GM18870 (cell line): ENCODE measurements at regions not wholly inside any gene's neighbourhood (a gene's known extent, or its start where the extent isn't known, plus 50 kb on each side); places are given as distances from the start of the nearest gene placed in this dataset.
A peak's percentile ranks its signal among the peaks of the same experiment; 100 is the strongest.
"Not testable (repeated sequence)": the region's sequence is repeated elsewhere in the genome, so short reads cannot be mapped to it uniquely, and the experiment has no call there.

Source experiments
- ATAC-seq: cut with Tn5 transposase; IDR thresholded peaks from one replicate; pipeline ENCODE4 v1.9.1; 2021; ENCODE audit warnings: moderate library complexity; ENCODE audit not compliant: unreplicated experiment

DNA sequence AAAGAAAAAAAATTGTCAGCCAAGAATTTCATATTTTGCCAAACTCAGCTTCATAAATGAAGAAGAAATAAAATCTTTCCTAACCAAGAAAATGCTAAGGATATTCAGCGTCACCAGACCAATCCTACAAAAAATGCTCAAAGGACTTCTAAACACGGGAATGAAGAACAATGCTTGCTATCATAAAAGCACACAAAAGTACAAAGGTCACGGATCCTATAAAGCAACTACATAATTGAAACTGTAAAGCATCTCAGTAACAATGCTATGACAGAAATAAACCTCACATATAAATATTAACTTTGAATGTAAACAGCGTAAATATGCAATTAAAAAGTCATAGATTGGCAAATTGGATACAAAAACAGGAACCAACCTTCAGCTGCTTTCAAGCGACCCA, 1314.6 kb upstream of the GYPC start:
- ATAC-seq: no peak

DNA sequence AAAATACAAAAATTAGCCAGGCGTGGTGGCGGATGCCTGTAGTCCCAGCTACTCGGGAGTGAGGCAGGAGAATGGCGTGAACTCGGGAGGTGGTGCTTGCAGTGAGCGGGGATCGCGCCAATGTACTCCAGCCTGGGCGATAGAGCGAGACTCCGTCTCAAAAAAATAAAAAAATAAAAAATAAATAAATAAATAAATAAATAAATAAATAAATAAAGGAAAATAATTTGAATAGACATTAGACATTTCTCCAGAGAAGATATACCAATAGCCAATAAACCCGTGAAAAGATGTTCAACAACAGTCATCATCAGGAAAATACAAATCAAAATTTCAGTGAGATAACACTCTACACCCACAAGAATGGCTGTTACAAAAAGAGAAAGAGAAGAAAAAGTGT, 1302.4 kb upstream of the GYPC start:
- not testable (repeated sequence) for ATAC-seq

DNA sequence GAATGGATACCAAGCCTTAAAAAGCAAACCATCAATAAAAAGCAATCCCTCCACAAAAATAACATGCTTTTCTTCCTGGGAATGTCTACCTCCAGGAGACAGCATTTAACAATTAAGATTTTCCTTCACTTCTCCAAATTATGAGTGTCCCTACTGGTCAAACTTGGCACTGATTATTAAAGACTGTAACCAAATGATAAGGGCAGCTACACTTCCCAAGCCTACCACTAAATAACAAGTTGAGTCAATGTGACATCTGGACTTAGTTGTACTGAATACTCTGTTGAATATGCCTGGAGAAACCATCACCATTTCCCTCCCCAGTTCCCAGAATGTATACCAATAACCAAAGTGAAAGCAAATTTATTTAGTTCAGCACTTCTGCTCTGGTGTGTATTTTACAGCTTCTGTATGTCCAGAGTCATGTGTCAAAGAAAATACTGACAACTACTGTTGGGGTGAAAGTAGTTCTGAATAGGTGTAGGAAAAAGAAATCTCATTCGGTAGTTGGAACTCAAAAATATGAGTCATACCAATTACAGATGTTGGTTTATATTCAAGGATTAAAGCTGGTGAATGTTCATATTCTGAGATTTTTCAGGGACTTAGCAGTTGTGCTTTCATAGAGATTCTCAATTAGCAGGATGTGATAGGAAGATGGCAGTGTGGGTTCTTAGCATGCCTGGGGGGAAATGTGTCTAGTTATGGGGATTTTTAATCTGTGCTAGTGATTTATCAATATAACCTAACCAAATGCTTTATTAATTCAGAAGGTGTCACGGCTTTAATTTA, 1291.6 kb upstream of the GYPC start:
- ATAC-seq: peak; percentile 45

DNA sequence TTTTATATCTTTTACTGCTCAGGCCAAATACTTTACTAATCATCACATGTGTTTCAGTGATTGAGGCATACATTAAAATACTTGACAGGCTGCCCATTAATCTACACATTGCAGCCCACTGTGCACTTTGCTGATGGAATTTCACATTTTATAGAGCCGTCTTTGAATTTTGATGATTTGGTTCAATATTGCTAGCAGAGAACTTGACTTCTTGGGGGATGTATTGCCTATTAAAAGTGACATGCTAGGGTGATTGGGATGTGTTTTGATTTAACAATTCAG, 1291.0 kb upstream of the GYPC start:
- ATAC-seq: no peak

DNA sequence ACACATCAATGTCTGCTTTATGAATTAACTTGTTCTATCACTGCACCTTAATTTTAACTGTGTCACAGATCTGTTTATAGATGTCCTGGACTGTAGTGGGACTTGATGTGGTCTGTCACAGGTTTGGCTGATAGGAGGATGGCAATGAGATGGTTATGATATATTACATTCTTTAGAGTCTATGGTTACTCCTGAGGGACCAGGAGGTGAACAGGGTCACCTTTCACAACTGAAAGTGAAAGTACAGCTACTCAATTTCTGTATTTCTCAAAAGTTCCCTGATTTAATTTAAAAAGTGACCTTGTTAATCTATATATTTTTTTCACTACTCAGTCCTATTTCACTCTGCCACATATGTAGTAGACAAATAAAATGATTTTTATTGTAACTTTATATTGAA, 1284.1 kb upstream of the GYPC start:
- no peak for ATAC-seq

DNA sequence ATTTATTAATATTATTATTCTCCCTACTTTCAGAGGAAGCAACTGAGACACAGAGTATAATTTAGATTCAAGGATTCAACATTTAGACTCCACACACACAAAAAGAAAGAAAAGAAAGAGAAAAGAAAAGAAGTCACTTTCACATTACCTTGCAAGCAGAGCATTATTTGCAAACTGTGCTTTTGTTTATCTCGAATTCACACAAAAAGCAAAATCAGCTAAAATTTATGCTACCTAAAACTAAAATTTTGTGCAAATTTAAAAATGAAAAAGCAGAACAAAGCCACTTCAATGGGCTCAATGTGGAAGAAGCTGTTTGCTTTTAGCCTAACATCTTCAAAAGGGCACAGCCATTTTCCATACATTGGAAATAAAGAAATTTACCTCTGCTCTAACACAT, 1282.7 kb upstream of the GYPC start:
- no peak for ATAC-seq

DNA sequence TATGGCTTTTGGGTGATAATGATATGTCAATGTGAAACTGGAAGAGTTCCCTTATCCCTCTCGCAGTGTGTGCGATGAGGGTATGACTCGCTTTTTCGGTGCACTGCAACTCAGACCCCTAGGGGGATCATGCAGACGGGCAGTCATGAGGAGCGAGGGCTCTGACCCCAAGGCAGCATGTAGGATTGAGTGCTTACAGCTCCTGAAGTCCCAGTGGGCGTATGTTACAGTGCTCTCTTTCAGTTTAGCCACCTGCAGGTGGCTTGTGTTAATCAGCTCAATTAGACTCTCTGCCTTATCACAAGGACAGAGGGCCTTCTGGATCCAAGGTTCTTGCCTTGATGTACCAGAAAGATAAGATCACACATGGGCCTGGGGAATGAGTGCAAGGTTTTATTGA, 1269.9 kb upstream of the GYPC start:
- no peak for ATAC-seq

DNA sequence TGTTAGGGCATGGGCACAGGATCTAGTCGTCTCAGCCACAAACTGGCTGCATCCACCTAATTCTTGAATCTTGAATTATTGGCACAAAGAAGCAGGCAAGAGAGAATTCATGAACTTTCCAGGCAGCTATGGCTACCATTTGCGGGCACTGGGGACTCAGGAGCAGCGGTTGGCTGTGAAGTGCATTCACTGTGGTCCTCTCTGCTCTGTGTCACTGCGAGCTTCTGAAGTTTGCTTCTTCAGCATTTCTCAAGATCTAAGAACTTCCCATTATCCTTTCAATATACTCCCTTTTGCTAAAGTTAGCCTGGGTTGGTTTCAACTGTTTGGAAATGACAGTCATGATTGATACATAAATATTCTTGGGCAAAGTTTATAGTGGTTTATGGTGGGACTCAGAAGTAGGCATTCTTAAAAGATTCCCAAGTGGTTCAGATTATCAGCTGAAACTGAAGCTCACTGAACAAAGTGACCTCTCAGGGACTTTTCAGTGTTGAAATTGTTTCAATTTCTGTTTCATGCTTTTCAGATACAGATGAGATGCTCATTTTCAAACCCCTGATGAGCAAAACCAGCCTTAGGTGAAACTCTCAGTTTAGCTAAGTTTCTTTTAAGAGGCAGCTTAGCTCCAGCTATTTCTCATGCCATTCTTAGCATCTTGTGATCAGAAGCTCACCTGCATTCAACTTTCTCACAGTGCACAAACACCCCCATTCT, 1258.3 kb upstream of the GYPC start:
- ATAC-seq: peak; percentile 96

DNA sequence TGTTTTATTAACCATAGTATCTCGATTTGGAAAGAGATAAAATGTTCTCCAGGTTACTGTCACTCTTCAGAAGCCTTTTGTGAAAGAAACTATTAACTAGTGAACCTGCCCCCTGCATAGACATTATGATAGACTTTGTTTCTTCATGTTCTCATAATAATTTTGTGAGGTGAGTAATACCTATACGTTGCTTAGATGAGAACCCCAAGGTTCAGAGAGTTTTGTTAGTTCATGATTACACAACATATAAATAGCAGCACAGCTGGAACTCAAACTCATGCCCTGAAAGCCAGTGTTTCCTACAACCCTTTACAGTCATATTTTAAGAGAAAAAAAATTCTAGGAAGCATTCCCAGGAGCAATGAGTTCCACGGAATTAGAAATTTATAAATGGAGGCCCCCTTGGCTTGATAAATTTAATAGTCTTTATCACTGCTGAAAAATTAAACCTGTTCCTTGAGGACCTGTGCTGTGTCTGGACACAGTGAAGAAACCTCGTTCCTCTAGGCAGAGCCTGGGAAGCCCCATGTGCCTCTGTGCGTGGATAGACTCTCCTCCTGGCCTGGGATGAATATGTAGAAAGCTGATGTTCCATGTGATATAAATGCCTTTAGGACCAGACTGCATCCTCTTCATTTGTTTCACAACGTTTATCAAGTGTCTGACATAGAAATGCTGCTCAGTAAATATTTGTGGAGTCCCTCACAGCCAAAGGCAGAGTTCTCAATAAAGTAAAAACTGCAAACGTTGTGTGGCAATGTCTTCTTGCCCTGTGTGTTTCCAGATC, 1257.0 kb upstream of the GYPC start:
- ATAC-seq: peak; percentile 46

DNA sequence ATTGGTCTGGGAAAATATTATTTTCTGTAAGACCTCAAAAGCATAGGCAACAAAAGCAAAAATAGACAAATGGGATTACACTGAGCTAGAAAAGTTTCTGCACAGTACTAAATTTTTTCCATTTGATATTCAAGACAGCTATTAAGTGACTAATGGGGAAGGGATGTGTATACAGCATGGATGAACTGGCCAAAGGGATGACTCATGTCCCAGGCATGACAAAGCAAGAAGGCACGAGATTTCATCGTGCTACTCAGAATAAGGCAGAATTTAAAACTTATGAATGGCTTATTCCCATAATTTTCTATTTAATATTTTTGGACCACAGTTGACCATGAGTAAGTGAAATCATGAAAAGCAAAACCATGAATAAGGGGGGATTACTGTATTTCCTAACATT, 1250.1 kb upstream of the GYPC start:
- ATAC-seq: no peak

DNA sequence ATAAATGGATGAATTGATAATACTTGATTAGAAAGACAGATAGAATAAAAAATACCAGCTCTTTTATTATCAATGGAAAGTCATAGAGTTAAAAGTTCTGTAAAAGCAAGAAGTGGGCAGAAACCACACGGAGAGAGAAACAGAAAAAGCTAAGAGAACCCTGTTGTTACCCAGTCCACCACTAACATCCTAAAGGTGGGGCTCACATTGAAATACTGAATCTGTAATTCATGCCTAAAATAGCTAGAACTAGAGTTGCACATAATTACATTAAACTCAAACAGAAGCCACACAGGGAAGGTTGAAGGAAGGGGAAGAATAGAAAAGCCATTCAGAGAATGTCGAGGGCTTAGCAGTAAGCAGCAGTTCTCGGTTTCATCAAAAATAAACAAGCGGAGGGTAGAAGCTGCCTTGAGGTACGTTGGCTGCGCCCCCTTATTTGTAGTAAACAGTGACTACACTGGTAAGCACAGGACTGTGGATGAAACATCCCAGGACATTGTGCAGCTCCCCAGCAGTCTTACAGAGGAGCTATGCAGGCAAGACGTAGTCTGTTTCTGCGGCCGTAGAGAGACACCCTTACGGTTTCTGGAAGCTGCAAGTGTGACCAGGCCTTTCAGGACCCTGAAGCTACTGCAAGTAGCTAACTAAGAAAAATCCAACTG, 1247.0 kb upstream of the GYPC start:
- ATAC-seq: no peak

DNA sequence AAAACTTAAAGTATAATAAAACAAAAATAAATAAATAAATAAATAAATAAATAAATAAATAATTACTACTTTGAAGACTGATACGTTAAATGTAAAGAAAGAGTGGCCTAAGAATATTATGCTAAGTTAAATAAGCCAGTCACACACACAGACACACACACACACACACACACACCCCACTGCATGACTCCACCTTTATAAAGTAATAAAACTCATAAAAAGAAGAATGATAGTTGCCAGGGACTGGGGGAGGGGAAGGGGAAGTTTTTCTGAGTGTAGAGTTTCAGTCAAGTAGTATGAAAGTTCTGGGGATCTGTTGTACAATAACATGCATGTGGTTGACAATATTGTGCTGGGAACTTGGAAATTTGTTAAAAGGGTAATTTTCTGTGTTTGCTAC, 1237.5 kb upstream of the GYPC start:
- ATAC-seq: no peak

DNA sequence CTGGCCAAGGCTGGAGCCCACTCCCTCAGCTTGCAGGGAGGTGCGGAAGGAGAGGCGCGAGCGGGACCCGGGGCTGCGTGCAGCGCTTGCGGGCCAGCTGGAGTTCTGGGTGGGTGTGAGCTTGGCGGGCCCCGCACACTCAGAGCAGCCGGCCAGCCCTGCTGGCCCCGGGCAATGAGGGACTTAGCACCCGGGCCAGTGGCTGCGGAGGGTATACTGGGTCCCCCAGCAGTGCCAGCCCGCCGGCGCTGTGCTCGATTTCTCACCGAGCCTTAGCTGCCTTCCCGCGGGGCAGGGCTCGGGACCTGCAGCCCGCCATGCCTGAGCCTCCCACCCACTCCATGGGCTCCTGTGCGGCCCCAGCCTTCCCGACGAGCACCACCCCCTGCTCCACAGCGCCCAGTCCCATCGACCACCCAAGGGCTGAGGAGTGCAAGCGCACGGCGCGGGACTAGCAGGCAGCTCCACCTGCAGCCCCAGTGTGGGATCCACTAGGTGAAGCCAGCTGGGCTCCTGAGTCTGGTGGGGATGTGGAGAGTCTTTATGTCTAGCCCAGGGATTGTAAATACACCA, 1233.7 kb upstream of the GYPC start:
- not testable (repeated sequence) for ATAC-seq

DNA sequence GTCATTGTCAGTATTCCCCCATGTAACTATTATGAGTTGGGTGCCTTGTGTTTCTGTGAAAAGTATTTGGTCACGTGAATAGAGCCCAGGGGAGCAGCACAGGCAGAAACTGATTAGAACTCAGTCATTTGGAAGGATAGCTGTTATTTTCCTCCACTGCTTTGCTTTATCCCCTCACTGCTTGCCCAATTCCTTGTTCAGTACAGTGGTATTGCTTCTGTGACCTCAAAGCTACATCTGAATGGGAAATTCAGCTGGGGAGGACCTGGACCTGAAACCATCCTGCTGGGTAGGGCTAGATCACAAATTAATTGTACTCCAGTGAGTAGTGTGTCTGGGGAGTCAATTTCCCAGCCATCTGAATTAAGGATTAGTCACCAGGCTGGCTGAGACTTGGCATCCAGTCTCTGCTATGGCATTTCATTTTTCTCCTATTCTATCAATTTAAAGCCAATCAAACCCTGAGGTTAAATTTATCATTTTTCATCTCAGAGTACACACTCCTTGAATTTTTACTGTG, 1231.6 kb upstream of the GYPC start:
- ATAC-seq: no peak

DNA sequence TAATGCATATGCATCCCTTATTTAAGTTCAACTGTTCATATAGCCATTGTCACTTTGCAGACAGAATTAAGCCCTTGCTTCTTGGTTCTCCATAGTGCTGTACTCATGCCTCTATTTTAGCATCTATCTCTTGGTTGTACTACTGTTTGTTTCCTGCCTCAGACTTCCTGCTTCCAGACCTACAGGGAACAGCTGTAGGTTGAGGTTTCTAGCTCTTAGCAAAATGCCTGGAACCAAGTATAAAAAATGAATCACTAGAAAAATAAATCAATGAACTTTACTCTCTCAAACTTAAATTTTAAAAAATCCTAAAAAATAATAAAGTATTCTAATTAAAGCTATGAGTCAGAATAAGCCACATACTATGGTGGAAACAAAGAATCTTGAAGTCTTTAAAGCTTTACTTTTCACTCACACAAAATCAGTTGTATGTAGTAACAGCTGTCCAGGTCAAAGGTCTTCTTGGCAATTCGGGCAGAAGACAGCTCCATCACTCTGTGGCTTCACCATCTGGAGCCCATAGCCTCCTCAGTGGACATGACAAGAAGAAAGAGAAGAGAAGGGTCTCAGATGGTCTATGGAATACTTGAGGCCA, 1228.1 kb upstream of the GYPC start:
- ATAC-seq: no peak

DNA sequence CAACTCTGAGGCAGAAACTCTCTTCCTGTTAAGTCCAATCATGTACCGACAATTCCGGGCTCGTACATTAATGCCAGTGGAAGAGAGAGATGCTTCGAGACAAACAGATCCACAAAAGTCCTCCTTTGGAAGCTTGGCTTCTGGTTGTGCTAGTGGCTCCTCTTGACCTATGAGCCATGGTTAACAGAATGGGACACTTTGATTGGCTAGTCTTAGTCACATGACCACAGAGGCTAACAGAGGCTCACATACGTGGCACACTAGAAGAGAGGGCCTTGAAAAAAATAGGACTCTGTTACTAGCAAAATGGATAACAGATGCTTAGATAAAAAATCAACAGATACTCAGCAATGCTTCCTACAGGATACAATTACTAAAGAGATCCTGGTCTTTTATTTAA, 1211.9 kb upstream of the GYPC start:
- no peak for ATAC-seq

DNA sequence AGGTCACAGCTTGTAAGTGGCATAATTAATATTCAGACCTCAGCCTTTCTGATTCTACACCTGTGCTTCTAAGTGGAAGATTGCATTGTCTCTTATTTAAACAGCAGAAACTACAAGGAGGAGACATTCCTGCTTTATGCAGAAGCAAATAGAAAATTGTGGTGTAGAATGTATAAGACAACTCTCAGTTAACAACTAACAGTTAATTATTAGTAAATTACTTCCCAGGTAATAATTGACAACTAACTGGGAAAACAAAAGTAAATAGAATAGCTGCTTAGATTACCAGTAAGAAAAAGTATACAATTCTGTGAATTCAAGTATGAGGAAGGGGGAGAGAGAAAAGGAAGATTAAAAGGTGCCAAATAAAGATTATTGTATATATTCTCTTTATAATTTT, 1210.5 kb upstream of the GYPC start:
- ATAC-seq: no peak

DNA sequence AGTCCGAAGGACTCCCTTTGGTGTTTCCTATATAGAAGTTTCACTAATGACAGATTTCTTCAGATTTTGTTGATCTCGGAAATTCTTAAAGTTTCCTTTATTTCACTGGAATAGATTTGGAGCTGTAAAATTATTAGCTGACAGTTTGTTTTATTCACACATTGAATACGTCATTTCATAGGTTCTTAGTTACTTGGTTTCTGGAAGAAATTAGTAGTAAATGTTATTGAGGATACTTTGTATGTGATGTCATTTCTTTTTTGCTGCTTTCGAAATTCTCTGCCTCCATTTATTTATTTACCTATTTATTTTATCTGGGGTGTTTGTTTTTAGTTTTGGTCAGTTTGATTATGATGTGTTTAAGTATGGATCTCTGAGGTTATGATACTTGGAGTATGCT, 1205.9 kb upstream of the GYPC start:
- ATAC-seq: no peak

DNA sequence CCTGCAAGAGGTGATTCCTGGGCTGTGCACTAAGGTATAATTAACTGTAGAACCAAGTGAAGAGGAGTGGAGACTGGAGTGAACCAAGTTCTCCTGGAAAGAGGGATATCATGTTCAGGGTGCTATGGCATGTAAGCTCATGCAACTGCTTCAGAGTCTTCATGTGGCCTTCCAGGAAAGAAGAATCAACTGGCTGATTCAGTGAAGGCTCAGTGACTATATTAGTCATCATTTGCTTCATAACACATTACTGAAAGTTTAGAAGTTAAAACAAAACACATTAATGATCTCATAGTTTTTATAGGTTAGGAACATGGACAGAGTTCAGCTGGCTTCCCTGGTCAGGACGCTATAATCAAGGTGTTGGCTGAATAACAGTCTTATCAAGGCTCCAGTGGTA, 1200.8 kb upstream of the GYPC start:
- peak; percentile 79 for ATAC-seq

DNA sequence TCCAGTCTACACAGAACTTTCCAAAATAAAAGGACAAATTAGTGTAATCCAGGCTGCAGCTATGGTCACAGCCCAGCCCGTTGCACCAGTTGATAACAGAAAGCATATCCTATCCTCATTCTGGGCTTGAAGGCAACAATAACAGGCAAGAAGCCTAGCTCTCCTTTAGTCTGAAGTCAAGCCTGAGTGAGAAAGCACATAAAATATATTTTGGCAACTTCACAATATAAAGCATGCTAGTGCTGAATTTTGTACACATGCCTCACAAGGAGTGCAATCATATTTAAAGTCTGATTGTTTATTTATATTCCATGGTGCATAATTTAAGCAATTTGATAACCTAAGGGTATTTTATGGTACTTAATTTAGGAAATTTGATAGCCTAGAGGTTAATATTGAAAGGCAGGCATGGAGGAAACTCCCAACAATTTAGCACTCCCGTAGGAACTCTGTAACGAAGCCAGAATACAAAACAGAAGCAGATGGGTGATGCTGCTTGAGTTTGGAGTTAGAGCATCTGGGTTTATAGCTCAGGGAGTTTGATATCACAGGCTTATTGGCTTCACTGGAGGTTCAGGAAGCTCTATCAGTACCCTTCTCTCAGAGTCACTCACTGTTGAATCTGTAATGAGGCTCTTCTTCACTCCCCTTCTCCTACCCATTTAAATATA, 1199.1 kb upstream of the GYPC start:
- ATAC-seq: no peak
